ENCODE measurements at regions not wholly inside any gene's neighbourhood (a gene's known extent, or its start where the extent isn't known, plus 50 kb on each side); places are given as distances from the start of the nearest gene placed in this dataset.

GRCh38 chr5:163248871-163249270 is 188.5 kb upstream of the CCNG1 start:
- TF ChIP-seq POLR2AphosphoS5 (IDR thresholded peaks at IDR 0.05; ENCODE audit: low read depth) (no peak), EZH2phosphoT487 (IDR thresholded peaks at IDR 0.05; ENCODE audit: unreplicated experiment) (no peak), REST (IDR thresholded peaks at IDR 0.05; ENCODE audit: unreplicated experiment) (no peak), CREB1 (CRISPR knock-in tag; IDR thresholded peaks at IDR 0.05; ENCODE audit: low read depth) (no peak), EZH2 (IDR thresholded peaks at IDR 0.05; ENCODE audit: low read depth, unreplicated experiment) (no peak), ZNF114 (CRISPR knock-in tag; IDR thresholded peaks at IDR 0.05) (no peak), ZNF331 (CRISPR knock-in tag; IDR thresholded peaks at IDR 0.05; ENCODE audit: low read depth) (no peak)
- TF ChIP-seq, protein P1, sequence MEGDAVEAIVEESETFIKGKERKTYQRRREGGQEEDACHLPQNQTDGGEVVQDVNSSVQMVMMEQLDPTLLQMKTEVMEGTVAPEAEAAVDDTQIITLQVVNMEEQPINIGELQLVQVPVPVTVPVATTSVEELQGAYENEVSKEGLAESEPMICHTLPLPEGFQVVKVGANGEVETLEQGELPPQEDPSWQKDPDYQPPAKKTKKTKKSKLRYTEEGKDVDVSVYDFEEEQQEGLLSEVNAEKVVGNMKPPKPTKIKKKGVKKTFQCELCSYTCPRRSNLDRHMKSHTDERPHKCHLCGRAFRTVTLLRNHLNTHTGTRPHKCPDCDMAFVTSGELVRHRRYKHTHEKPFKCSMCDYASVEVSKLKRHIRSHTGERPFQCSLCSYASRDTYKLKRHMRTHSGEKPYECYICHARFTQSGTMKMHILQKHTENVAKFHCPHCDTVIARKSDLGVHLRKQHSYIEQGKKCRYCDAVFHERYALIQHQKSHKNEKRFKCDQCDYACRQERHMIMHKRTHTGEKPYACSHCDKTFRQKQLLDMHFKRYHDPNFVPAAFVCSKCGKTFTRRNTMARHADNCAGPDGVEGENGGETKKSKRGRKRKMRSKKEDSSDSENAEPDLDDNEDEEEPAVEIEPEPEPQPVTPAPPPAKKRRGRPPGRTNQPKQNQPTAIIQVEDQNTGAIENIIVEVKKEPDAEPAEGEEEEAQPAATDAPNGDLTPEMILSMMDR (conservative IDR thresholded peaks at IDR 0.05; ENCODE audit: low read depth in 2 of 2), result no peak

All from GM23338 (cell line).